AG09319 (cell line): ENCODE measurements at regions not wholly inside any gene's neighbourhood (a gene's known extent, or its start where the extent isn't known, plus 50 kb on each side); places are given as distances from the start of the nearest gene placed in this dataset.
"Not testable (repeated sequence)": the region's sequence is repeated elsewhere in the genome, so short reads cannot be mapped to it uniquely, and the experiment has no call there.

Source experiments
- DNase-seq: peaks from one replicate; pipeline ENCODE4 v3.0.0-alpha.2; 2010; ENCODE audit warnings: low read depth; ENCODE audit errors: extremely low read depth
- TF ChIP-seq, protein P1 (sequence below): IDR thresholded peaks from 2 replicates; pipeline ENCODE4 v1.5.1; 2011; ENCODE audit warnings: low read depth, mild to moderate bottlenecking, inconsistent platforms, low read length, moderate library complexity

DNA sequence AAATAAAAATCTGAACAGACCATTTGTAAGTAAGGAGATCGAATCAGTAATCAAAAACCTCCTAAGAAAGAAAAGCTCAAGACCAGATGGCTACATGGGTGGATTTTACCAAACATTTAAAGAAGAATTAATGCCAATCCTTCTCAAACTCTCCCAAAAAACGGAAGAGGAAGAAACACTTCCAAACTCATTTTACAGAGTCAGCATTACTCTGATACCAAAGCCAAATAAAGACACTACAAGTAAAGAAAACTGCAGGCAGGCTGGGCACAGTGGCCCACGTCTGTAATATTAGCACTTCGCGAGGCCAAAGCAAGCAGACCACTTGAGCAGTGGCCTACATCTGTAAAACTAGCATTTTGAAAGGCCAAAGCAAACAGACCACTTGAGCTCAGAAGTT lies 159.8 kb downstream of the DPY19L2 start:
- TF ChIP-seq, protein P1, sequence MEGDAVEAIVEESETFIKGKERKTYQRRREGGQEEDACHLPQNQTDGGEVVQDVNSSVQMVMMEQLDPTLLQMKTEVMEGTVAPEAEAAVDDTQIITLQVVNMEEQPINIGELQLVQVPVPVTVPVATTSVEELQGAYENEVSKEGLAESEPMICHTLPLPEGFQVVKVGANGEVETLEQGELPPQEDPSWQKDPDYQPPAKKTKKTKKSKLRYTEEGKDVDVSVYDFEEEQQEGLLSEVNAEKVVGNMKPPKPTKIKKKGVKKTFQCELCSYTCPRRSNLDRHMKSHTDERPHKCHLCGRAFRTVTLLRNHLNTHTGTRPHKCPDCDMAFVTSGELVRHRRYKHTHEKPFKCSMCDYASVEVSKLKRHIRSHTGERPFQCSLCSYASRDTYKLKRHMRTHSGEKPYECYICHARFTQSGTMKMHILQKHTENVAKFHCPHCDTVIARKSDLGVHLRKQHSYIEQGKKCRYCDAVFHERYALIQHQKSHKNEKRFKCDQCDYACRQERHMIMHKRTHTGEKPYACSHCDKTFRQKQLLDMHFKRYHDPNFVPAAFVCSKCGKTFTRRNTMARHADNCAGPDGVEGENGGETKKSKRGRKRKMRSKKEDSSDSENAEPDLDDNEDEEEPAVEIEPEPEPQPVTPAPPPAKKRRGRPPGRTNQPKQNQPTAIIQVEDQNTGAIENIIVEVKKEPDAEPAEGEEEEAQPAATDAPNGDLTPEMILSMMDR: no peak
- DNase-seq: no peak

GRCh38 chr12:63499567-63499966 lies 168.7 kb downstream of the DPY19L2 start:
- TF ChIP-seq, protein P1: no peak
- no peak for DNase-seq

DNA sequence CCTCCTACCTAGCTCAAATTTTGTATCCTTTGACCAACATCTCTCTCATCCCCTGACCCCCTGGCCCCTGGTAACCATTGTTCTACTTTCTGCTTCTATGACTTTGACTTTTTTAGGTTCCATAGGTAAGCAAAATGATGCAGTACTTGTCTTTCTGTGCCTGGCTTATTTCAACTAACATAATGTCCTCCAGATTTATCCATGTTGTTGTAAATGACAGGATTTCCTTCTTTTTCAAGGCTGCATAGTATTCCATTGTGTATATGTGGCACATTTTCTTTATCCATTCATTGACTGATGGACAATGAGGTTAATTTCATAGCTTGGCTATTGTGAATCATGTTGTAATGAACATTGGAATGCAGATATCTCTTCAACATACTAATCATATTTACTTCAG lies 170.1 kb downstream of the DPY19L2 start:
- no peak for DNase-seq
- TF ChIP-seq, protein P1: no peak

DNA sequence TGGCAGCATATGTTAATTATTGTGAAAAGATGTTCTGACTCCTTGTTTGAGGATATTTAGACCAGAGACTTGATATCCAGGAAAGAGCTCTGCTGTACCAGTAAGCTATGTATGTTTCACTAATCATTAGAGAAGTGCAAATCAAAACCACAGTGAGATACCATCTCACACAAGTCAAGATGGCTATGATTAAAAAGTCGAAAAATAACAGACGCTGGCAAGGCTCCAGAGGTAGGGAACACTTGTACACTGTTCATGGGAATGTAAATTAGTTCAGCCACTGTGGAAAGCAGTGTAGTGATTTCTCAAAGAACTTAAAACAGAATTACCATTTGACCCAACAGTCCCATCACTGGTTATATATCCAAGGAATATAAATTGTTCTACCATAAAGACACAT lies 171.6 kb downstream of the DPY19L2 start:
- TF ChIP-seq, protein P1: no peak
- no peak for DNase-seq

- no peak for DNase-seq
Measured at GRCh38 chr12:63495974-63496373, 172.3 kb downstream of the DPY19L2 start.

GRCh38 chr12:63493357-63493756 lies 174.9 kb downstream of the DPY19L2 start:
- DNase-seq: not testable (repeated sequence)

More at GRCh38 chr12:63495974-63496373, 172.3 kb downstream of the DPY19L2 start:
- TF ChIP-seq, protein P1: no peak

- no peak for DNase-seq
- TF ChIP-seq, protein P1: no peak
Measured at GRCh38 chr12:63480186-63480585, 188.1 kb downstream of the DPY19L2 start.

DNA sequence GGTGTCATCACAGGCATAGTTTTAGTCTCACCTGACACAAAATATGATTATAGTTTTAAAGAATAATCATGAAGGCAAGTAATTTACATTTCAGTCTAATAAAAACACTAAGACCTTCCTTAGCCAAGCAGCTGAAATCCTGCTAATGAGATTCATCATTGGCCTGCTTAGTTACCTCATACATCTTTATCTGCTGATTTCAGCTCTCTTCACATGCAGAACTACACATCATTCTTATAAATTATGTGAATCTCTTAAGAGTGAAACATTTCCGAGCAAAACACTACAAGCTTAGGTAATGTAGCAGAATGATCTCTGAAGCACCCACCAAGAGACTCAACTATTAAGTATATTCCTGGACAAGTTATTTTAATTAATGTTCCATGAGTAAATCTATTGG lies 198.1 kb downstream of the DPY19L2 start:
- DNase-seq: no peak
- TF ChIP-seq, protein P1: no peak
